DND-41 (cell line): ENCODE measurements at regions not wholly inside any gene's neighbourhood (a gene's known extent, or its start where the extent isn't known, plus 50 kb on each side); places are given as distances from the start of the nearest gene placed in this dataset.

Experiments
- CTCF ChIP-seq: IDR thresholded peaks from 2 replicates; pipeline ENCODE4 v1.5.1; 2012; ENCODE audit warnings: borderline replicate concordance, low read length, moderate library complexity, mild to moderate bottlenecking; ENCODE audit not compliant: poor library complexity, severe bottlenecking; ENCODE audit errors: extremely low read depth
- EZH2 ChIP-seq: IDR thresholded peaks from 3 replicates; pipeline ENCODE4 v1.6.1; 2012; ENCODE audit warnings: borderline replicate concordance, low read depth, mild to moderate bottlenecking, moderate library complexity, low read length, inconsistent platforms; ENCODE audit not compliant: severe bottlenecking

- TF ChIP-seq CTCF (no peak), EZH2 (no peak)
Observed at GRCh38 chr5:45110399-45110798, 301.7 kb downstream of the MRPS30 start.
